ENCODE measurements at regions not wholly inside any gene's neighbourhood (a gene's known extent, or its start where the extent isn't known, plus 50 kb on each side); places are given as distances from the start of the nearest gene placed in this dataset.
"Not testable (repeated sequence)": the region's sequence is repeated elsewhere in the genome, so short reads cannot be mapped to it uniquely, and the experiment has no call there.

- in situ Hi-C loops (cut with HindIII; ENCODE audit: low pct_ligation_motif_present, low pct_unique_long_range_greater_than_20kb, low sequenced_read_pairs): no loop called here
These were observed 313.5 kb downstream of the ICE1 start for GRCh38 chr5:5736007-5736406.

GRCh38 chr5:5733058-5733457, 310.6 kb downstream of the ICE1 start:
- DNase-seq; in situ Hi-C loops (cut with HindIII; ENCODE audit: low pct_ligation_motif_present, low pct_unique_long_range_greater_than_20kb, low sequenced_read_pairs): not testable (repeated sequence)

More at GRCh38 chr5:5736007-5736406, 313.5 kb downstream of the ICE1 start:
- no peak for DNase-seq

- in situ Hi-C loops (cut with HindIII; ENCODE audit: low pct_ligation_motif_present, low pct_unique_long_range_greater_than_20kb, low sequenced_read_pairs): no loop called here
- DNase-seq: no peak
These were observed 303.9 kb downstream of the ICE1 start for GRCh38 chr5:5726401-5726800.

DNA sequence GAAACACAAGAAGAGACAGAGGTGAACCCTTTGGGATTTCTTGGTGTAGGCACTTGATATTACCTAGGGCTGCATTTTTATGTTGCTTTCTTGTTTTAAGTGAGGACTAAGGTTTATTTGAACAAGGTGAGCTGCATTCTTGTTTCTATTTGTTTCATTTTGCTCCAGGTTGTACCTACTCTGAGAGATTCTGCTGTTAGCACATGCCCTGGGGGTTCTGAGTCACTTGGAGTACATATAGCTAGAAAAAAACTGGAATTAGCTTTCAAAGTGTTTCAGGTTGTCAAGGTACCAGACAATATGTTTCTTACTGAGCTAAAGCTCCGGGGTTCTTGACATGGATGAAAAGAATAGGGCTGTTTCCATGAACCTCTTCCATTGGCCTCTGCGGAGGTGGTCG, 299.4 kb downstream of the ICE1 start:
- in situ Hi-C loops (cut with HindIII; ENCODE audit: low pct_ligation_motif_present, low pct_unique_long_range_greater_than_20kb, low sequenced_read_pairs): no loop called here
- no peak for DNase-seq

DNA sequence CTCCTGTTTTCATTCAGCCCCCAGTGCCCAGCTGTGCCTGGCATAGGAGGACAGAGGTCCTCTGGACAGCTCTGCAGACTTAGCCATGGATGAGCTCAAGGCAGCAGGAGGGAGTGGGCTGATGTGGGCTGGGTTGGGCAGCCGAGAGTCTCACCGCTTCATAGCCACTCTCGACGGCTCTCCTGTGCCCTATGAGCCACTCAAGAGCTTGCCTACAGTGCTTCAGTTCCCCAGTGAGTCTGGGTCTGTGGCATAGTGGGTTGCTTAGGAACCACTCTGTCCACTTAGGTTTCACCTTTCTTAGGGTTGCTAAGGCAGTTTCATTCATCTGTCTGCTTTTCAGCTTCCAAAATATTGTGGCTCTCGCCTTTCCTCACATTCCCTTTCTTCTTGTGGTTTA, 296.8 kb downstream of the ICE1 start:
- no peak for DNase-seq
- in situ Hi-C loops (cut with HindIII; ENCODE audit: low pct_ligation_motif_present, low pct_unique_long_range_greater_than_20kb, low sequenced_read_pairs): no loop called here

GRCh38 chr5:5716665-5717064, 294.2 kb downstream of the ICE1 start:
- in situ Hi-C loops (cut with HindIII; ENCODE audit: low pct_ligation_motif_present, low pct_unique_long_range_greater_than_20kb, low sequenced_read_pairs): no loop called here
- no peak for DNase-seq

GRCh38 chr5:5711592-5711991, 289.1 kb downstream of the ICE1 start:
- in situ Hi-C loops (cut with HindIII; ENCODE audit: low pct_ligation_motif_present, low pct_unique_long_range_greater_than_20kb, low sequenced_read_pairs): no loop called here
- no peak for DNase-seq

DNA sequence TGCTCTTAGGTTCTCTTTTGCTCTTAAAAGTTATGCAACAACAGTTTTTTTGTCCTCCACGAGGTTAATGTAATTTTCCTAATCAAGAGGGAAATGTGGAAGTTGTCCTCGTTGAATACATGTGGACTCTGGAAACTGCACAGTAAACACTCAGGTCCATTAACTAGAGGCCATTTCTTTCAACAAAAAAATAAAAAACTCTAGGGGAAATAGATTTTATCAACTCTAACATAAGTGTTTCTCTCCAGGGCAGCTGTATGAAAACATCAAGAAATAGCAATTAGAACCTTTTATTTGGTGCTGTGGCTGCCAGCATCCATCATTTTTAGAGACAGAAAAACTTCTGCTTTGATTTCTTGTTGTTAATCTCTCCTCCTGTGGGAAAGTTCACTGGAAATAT, 288.6 kb downstream of the ICE1 start:
- in situ Hi-C loops (cut with HindIII; ENCODE audit: low pct_ligation_motif_present, low pct_unique_long_range_greater_than_20kb, low sequenced_read_pairs): no loop called here
- no peak for DNase-seq

DNA sequence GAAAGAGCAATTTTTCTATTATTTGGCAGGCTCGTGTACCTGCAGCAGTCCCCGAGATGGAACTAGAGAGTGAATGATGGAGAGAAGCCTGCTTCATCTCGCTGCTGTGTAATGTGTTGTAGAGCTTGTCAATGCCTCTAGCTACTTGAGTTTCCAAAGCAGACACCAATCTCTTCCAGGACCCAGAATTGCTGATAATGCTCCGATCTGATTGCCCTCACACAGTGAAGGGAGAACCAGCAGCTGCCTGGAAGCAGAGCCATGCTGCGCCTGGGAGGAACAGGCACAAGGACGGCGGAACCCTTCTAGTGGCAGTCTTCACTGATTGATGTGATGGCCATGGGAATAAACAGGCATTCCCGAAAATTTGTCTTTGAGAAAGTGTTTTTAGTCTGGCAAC, 288.0 kb downstream of the ICE1 start:
- in situ Hi-C loops (cut with HindIII; ENCODE audit: low pct_ligation_motif_present, low pct_unique_long_range_greater_than_20kb, low sequenced_read_pairs): no loop called here
- no peak for DNase-seq

DNA sequence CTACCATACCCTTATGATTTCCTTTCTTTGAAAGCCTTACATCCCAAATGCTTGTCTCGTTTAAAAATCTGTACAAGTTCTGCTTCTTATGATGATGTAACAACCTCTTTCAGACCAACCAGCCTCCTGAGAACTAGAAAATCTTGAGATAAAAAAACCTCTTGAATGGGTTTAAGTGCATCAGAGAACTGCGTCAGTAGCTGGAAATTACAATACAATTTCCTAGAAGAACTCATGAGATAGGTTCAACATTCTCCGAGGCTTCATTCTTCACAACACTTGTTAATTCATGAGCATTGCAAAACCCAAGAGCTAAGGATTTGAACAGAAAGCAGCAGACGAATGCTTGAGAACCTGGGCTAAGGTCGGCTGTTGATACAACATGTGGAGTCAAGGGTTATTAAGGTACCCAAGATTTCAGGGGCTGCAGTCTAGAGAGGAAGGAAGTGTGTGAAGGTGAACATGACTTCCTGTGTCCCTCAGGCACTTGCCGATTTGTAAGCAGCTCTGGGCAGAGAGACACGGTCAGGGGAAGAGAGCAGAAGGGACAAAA, 286.0 kb downstream of the ICE1 start:
- in situ Hi-C loops (cut with HindIII; ENCODE audit: low pct_ligation_motif_present, low pct_unique_long_range_greater_than_20kb, low sequenced_read_pairs): no loop called here
- no peak for DNase-seq

- in situ Hi-C loops (cut with HindIII; ENCODE audit: low pct_ligation_motif_present, low pct_unique_long_range_greater_than_20kb, low sequenced_read_pairs): no loop called here
- no peak for DNase-seq
These were observed 282.5 kb downstream of the ICE1 start for GRCh38 chr5:5705010-5705409.

GRCh38 chr5:5704352-5704751, 281.9 kb downstream of the ICE1 start:
- no peak for DNase-seq
- in situ Hi-C loops (cut with HindIII; ENCODE audit: low pct_ligation_motif_present, low pct_unique_long_range_greater_than_20kb, low sequenced_read_pairs): no loop called here

- in situ Hi-C loops (cut with HindIII; ENCODE audit: low pct_ligation_motif_present, low pct_unique_long_range_greater_than_20kb, low sequenced_read_pairs): no loop called here
- no peak for DNase-seq
These were observed 280.5 kb downstream of the ICE1 start for GRCh38 chr5:5702934-5703333.

DNA sequence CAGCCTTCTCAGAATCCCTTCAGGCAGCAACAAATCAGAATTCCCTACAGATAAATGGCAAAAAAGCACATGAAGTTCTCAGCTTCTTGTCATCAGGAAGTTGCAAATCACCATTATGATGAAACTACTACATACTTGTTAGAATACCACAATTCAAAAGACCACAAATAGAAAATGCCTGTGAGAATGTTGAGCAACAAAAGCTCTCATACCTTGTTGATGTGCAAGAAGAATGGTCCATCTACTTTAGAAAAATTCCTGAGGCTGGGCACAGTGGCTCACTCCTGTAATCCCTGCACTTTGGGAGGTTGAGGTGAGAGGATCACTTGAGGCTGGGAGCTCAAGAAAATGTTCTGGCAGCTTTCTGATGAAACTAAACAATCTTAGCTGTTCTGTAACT, 278.1 kb downstream of the ICE1 start:
- no peak for DNase-seq
- in situ Hi-C loops (cut with HindIII; ENCODE audit: low pct_ligation_motif_present, low pct_unique_long_range_greater_than_20kb, low sequenced_read_pairs): no loop called here

- no peak for DNase-seq
- in situ Hi-C loops (cut with HindIII; ENCODE audit: low pct_ligation_motif_present, low pct_unique_long_range_greater_than_20kb, low sequenced_read_pairs): no loop called here
These were observed 276.6 kb downstream of the ICE1 start for GRCh38 chr5:5699062-5699461.

DNA sequence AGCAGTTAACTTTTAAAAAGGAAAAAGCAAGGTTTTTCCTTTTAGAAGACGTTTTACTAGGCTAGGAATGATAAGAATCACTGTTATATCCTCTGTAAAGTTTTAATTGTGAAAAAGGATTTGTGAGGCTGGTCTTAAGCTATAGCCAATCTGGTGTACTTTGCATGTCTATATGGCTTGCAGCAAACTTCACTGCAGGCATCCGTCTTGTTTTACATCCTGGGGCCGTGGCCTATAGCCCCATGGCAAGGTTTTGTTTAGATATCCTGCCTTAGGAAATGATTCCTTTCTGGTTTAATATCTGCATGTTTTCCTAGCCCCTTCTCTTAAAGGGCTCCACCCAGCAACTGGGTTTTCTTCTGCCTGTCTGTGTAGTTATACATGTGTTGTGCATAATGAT, 272.8 kb downstream of the ICE1 start:
- no peak for DNase-seq
- in situ Hi-C loops (cut with HindIII; ENCODE audit: low pct_ligation_motif_present, low pct_unique_long_range_greater_than_20kb, low sequenced_read_pairs): no loop called here

DNA sequence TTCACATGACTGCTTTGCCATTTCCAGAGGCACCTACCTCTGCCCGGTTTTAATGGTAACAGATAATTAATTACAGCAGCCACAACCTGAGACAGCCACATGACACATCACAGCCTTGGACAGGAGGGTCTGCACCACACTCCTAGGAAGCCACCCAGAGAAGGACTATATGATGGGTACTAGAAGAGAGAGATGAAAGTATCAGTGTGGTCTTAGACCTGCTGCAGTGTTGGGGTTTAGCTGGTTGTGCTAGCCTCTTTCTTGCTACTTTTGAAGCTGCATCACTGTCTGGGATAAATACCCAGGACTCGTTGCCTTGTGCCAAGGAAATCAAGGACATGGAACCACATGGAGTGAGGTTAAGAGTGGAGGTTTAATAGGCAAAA, 266.4 kb downstream of the ICE1 start:
- in situ Hi-C loops (cut with HindIII; ENCODE audit: low pct_ligation_motif_present, low pct_unique_long_range_greater_than_20kb, low sequenced_read_pairs): no loop called here
- DNase-seq: no peak

DNA sequence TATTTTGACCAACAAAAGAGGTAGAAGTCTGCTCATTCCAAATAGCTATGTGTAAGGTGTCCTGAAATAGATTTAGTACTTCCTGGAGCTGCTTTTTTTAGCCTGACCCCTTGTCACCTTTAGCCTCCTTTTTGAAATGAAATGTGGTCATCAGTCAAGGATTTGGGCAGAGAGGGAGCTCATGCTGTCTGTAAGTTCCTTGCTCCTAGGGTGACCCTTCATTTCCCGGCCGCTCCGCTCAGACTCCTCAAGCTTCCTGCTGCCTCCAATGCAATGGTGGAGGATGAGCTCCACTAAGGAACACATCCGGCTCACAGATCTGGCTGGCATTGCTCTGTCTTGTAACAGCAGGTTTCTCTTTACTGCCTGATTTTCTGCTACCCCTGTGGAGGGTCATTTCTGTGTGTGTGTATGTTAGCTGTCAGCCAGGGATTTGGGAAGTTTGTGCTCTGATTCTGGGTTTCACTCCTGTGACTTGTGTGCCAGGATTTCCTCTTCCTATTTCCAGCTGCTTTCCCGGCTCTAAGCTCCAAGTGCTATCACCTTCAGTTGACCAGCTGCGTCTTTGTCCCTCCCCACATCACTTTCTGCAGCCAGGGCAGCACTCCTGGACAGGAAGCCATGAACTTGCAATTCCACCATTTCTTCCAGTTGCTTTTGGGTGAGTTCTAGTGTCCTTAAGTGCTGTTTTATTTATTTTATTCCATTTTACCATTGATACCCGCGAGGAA, 265.9 kb downstream of the ICE1 start:
- no peak for DNase-seq
- in situ Hi-C loops (cut with HindIII; ENCODE audit: low pct_ligation_motif_present, low pct_unique_long_range_greater_than_20kb, low sequenced_read_pairs): no loop called here

GRCh38 chr5:5687113-5687512, 264.6 kb downstream of the ICE1 start:
- in situ Hi-C loops (cut with HindIII; ENCODE audit: low pct_ligation_motif_present, low pct_unique_long_range_greater_than_20kb, low sequenced_read_pairs): no loop called here
- no peak for DNase-seq

DNA sequence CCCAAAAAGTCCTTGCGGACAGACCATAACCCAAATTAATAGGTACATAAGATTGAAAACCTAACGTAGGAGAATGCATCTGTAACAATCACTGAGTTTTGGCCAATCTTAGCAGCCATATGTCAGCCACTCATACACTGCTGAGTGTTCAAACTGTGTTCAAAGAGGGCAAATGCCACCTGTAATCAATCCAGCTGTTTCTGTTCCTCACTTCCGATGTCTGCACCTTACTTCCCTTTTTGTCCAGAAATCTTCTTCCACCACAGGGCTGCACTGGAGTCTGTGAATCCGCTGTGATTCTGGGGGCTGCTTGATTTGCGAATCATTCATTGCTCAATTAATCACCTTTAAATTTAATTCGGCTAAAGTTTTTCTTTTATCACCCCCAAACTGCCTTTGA, 263.9 kb downstream of the ICE1 start:
- in situ Hi-C loops (cut with HindIII; ENCODE audit: low pct_ligation_motif_present, low pct_unique_long_range_greater_than_20kb, low sequenced_read_pairs): no loop called here

DNA sequence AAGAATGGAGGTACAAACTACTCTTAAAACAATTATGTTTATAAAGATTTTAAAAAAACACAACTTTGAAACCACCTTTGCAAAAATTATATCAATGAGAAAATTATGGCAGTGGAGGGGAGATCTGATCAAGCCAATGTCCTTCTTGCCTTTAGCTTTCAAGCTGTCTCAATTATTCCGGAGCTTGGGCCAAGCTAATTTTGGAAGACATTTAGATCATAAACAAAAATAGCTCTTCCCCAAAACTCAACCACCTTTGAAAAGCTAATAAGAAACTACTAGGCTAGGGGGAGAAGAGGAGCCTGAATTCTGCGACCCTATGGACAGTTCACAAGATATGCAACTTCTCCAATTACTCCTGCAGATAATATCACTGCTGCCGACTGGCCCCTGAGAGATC, 263.3 kb downstream of the ICE1 start:
- DNase-seq: no peak
- in situ Hi-C loops (cut with HindIII; ENCODE audit: low pct_ligation_motif_present, low pct_unique_long_range_greater_than_20kb, low sequenced_read_pairs): no loop called here

More for the DNA sequence above, 263.9 kb downstream of the ICE1 start:
- no peak for DNase-seq
